HepG2 (cell line): ENCODE measurements at regions not wholly inside any gene's neighbourhood (a gene's known extent, or its start where the extent isn't known, plus 50 kb on each side); places are given as distances from the start of the nearest gene placed in this dataset.

ENCODE experiments used
- E2F5 ChIP-seq: sonication (generic); formaldehyde crosslinking; conservative IDR thresholded peaks from 2 replicates; pipeline ENCODE4 v1.4.0; 2020; ENCODE audit warnings: missing genetic modification reagents
- FOXJ3 ChIP-seq: sonication (generic); formaldehyde crosslinking; IDR thresholded peaks from 2 replicates; pipeline ENCODE4 v1.4.0; 2020; ENCODE audit warnings: missing genetic modification reagents, mild to moderate bottlenecking, borderline replicate concordance
- KDM1A ChIP-seq: IDR thresholded peaks from 2 replicates; pipeline ENCODE4 v1.6.1; 2016; ENCODE audit warnings: missing compliant biosample characterization
- MAX ChIP-seq: IDR thresholded peaks from 2 replicates; pipeline ENCODE4 v1.6.1; 2012; ENCODE audit warnings: inconsistent platforms
- MED8 ChIP-seq: sonication (generic); formaldehyde crosslinking; IDR thresholded peaks from 2 replicates; pipeline ENCODE4 v1.8.1; 2023; ENCODE audit warnings: mild to moderate bottlenecking, missing genetic modification reagents; ENCODE audit not compliant: insufficient replicate concordance
- NONO ChIP-seq, 2 experiments: fragments of 450-650 bp in 1 of 2; sonication (generic) in 1 of 2; formaldehyde crosslinking in 1 of 2; IDR thresholded peaks in 1 of 2; conservative IDR thresholded peaks in 1 of 2; 2 replicates each; pipeline versions ENCODE4 v1.6.1 to v1.8.0; 2017 to 2022; ENCODE audit warnings: mild to moderate bottlenecking in 1 of 2, missing genetic modification reagents in 1 of 2, moderate library complexity in 1 of 2
- NR2F6 ChIP-seq, 2 experiments: IDR thresholded peaks; 2 replicates each; pipeline ENCODE4 v1.6.1; 2016; ENCODE audit warnings: antibody characterized with exemption in 1 of 2, mild to moderate bottlenecking in 1 of 2
- PAX8 ChIP-seq: sonication (generic); formaldehyde crosslinking; IDR thresholded peaks from 2 replicates; pipeline ENCODE4 v1.8.0; 2022; ENCODE audit warnings: mild to moderate bottlenecking, missing genetic modification reagents, borderline replicate concordance
- RNF2 ChIP-seq: fragments of 450-650 bp; conservative IDR thresholded peaks from 2 replicates; pipeline ENCODE4 v1.6.1; 2016; ENCODE audit warnings: low read depth
- RXRB ChIP-seq: IDR thresholded peaks from 2 replicates; pipeline ENCODE4 v1.6.1; 2016; ENCODE audit warnings: borderline replicate concordance, missing genetic modification reagents, missing compliant biosample characterization
- SMAD3 ChIP-seq: sonication (generic); formaldehyde crosslinking; IDR thresholded peaks from 2 replicates; pipeline ENCODE4 v1.4.0; 2020; ENCODE audit warnings: missing genetic modification reagents
- SMARCC2 ChIP-seq: fragments of 450-650 bp; IDR thresholded peaks from 2 replicates; pipeline ENCODE4 v1.6.1; 2017; ENCODE audit warnings: antibody characterized with exemption, mild to moderate bottlenecking
- ZBTB20 ChIP-seq: sonication (generic); formaldehyde crosslinking; IDR thresholded peaks from 2 replicates; pipeline ENCODE4 v1.8.1; 2023; ENCODE audit warnings: missing genetic modification reagents, low read depth, mild to moderate bottlenecking, borderline replicate concordance
- ZBTB39 ChIP-seq: sonication (generic); formaldehyde crosslinking; IDR thresholded peaks from 2 replicates; pipeline ENCODE4 v1.5.0; 2020; ENCODE audit warnings: missing genetic modification reagents
- ZFP62 ChIP-seq: sonication (generic); formaldehyde crosslinking; IDR thresholded peaks from 2 replicates; pipeline ENCODE4 v1.4.0; 2020; ENCODE audit warnings: missing genetic modification reagents
- ZKSCAN8 ChIP-seq: IDR thresholded peaks from 2 replicates; pipeline ENCODE4 v1.6.1; 2016; ENCODE audit warnings: borderline replicate concordance, missing genetic modification reagents, missing compliant biosample characterization
- ZMYM2 ChIP-seq: sonication (generic); formaldehyde crosslinking; IDR thresholded peaks from 2 replicates; pipeline ENCODE4 v1.8.0; 2022; ENCODE audit warnings: mild to moderate bottlenecking, missing genetic modification reagents
- ZNF12 ChIP-seq: sonication (generic); formaldehyde crosslinking; IDR thresholded peaks from 2 replicates; pipeline ENCODE4 v1.5.0; 2020; ENCODE audit warnings: missing genetic modification reagents
- ZNF142 ChIP-seq: sonication (generic); formaldehyde crosslinking; IDR thresholded peaks from 2 replicates; pipeline ENCODE4 v1.4.0; 2020; ENCODE audit warnings: missing genetic modification reagents
- ZNF441 ChIP-seq: sonication (generic); formaldehyde crosslinking; IDR thresholded peaks from 2 replicates; pipeline ENCODE4 v1.7.0; 2021; ENCODE audit warnings: missing genetic modification reagents, borderline replicate concordance
- ZNF556 ChIP-seq: sonication (generic); formaldehyde crosslinking; IDR thresholded peaks from 2 replicates; pipeline ENCODE4 v1.4.0; 2020; ENCODE audit warnings: mild to moderate bottlenecking, missing genetic modification reagents, borderline replicate concordance
- ZNF660 ChIP-seq: sonication (generic); formaldehyde crosslinking; IDR thresholded peaks from 2 replicates; pipeline ENCODE4 v1.5.1; 2020; ENCODE audit warnings: mild to moderate bottlenecking, low read depth, missing genetic modification reagents, borderline replicate concordance
- ZNF776 ChIP-seq: sonication (generic); formaldehyde crosslinking; IDR thresholded peaks from 2 replicates; pipeline ENCODE4 v1.4.0; 2020; ENCODE audit warnings: mild to moderate bottlenecking, missing genetic modification reagents

- TF ChIP-seq NONO (IDR thresholded peaks at IDR 0.05) (no peak), NONO (CRISPR knock-in tag; conservative IDR thresholded peaks at IDR 0.05) (no peak), ZBTB39 (CRISPR knock-in tag) (no peak), ZNF441 (CRISPR knock-in tag) (no peak), KDM1A (CRISPR knock-in tag) (no peak), ZFP62 (CRISPR knock-in tag) (no peak), ZNF660 (CRISPR knock-in tag) (no peak), RNF2 (no peak), ZMYM2 (CRISPR knock-in tag) (no peak), FOXJ3 (CRISPR knock-in tag) (peak; percentile 89; the same call in 1 of the 2 replicates), PAX8 (CRISPR knock-in tag) (no peak), RXRB (CRISPR knock-in tag) (peak; percentile 83), ZBTB20 (peak; percentile 39; the same call in 1 of the 2 replicates), ZNF776 (CRISPR knock-in tag) (no peak), NR2F6 (IDR thresholded peaks at IDR 0.05) (peak; percentile 69), NR2F6 (CRISPR knock-in tag; IDR thresholded peaks at IDR 0.05) (peak; percentile 64; the same call in 1 of the 2 replicates), ZKSCAN8 (CRISPR knock-in tag) (peak; percentile 21; the same call in 1 of the 2 replicates), ZNF12 (CRISPR knock-in tag) (0 out of 2 replicates have a peak, but pooled peaks have one; percentile 59), MED8 (CRISPR knock-in tag) (no peak), ZNF142 (CRISPR knock-in tag) (no peak), ZNF556 (CRISPR knock-in tag) (no peak), MAX (no peak), SMAD3 (CRISPR knock-in tag) (0 out of 2 replicates have a peak, but pooled peaks have one; percentile 57), SMARCC2 (no peak), E2F5 (CRISPR knock-in tag) (no peak)
Measured at GRCh38 chr13:50283017-50283416, 267.8 kb downstream of the KCNRG start (continued).
